SK-N-SH (cell line): ENCODE measurements at regions not wholly inside any gene's neighbourhood (a gene's known extent, or its start where the extent isn't known, plus 50 kb on each side); places are given as distances from the start of the nearest gene placed in this dataset.
"Not testable (repeated sequence)": the region's sequence is repeated elsewhere in the genome, so short reads cannot be mapped to it uniquely, and the experiment has no call there.

Experiments used
- CTCF ChIA-PET: fragments of 300-600, 350-600 bp; formaldehyde crosslinking; extraction: SDS; loops from one replicate; lab custom pipeline; 2021; lab: Yijun Ruan, JAX
- POLR2A ChIA-PET: fragments of 350-600 bp; sonication (Branson Sonifier 250); formaldehyde crosslinking; extraction: SDS; loops from one replicate; lab custom pipeline; 2020; ENCODE audit warnings: antibody characterized with exemption, inconsistent platforms; lab: Yijun Ruan, JAX
- DNase-seq: peaks from one replicate; pipeline ENCODE4 v3.0.0; 2012
- H2AFZ ChIP-seq: fragments of 200-600 bp; sonication (generic); 2 replicates; pipeline ENCODE4 v1.8.1; 2016; ENCODE audit warnings: antibody characterized with exemption, mild to moderate bottlenecking, low read depth
- H3F3A ChIP-seq: fragments of 200-600 bp; sonication (generic); replicated peaks from 2 replicates; pipeline ENCODE3; 2016; ENCODE audit warnings: antibody characterized with exemption, mild to moderate bottlenecking; ENCODE audit not compliant: insufficient read depth
- H3K27ac ChIP-seq, 2 experiments: fragments of 200-500 bp in 1 of 2; fragments of 200-600 bp in 1 of 2; sonication (Bioruptor generic) in 1 of 2; sonication (generic), shearing (Covaris generic) in 1 of 2; 2 replicates each; pipeline versions ENCODE4 v1.5.1 to v1.6.1; 2014 to 2016; ENCODE audit warnings: low read depth in 2 of 2, inconsistent platforms in 1 of 2, low read length in 1 of 2, mild to moderate bottlenecking in 1 of 2, mixed read lengths in 1 of 2
- H3K27me3 ChIP-seq: fragments of 200-600 bp; sonication (generic), shearing (Covaris generic); 2 replicates; pipeline ENCODE4 v1.6.1; 2016; ENCODE audit warnings: mixed run types; ENCODE audit not compliant: insufficient read depth
- H3K36me3 ChIP-seq, 2 experiments: fragments of 200-500 bp in 1 of 2; fragments of 200-600 bp in 1 of 2; sonication (Bioruptor generic) in 1 of 2; sonication (generic) in 1 of 2; replicated peaks in 1 of 2; 2 replicates each; pipeline versions ENCODE3 to v1.5.1; 2014 to 2016; ENCODE audit warnings: low read length in 1 of 2, mild to moderate bottlenecking in 1 of 2; ENCODE audit not compliant: insufficient read depth in 2 of 2, control insufficient read depth in 1 of 2
- H3K4me1 ChIP-seq, 2 experiments: fragments of 200-500 bp in 1 of 2; fragments of 200-600 bp in 1 of 2; sonication (Bioruptor generic) in 1 of 2; sonication (generic), shearing (Covaris generic) in 1 of 2; 2 replicates each; pipeline versions ENCODE4 v1.5.1 to v1.6.1; 2014 to 2016; ENCODE audit warnings: low read depth in 1 of 2, low read length in 1 of 2, mixed run types in 1 of 2; ENCODE audit not compliant: insufficient read depth in 2 of 2, control insufficient read depth in 1 of 2
- H3K4me2 ChIP-seq: fragments of 200-600 bp; sonication (generic), shearing (Covaris generic); 2 replicates; pipeline ENCODE4 v1.6.1; 2017; ENCODE audit warnings: mixed run types
- H3K4me3 ChIP-seq, 2 experiments: fragments of 200-500 bp in 1 of 2; fragments of 200-600 bp in 1 of 2; sonication (Bioruptor generic) in 1 of 2; sonication (generic), shearing (Covaris generic) in 1 of 2; 2 replicates each; pipeline versions ENCODE4 v1.5.1 to v1.8.1; 2014 to 2016; ENCODE audit warnings: low read depth in 2 of 2, inconsistent platforms in 1 of 2, low read length in 1 of 2, mild to moderate bottlenecking in 1 of 2, mixed read lengths in 1 of 2, moderate library complexity in 1 of 2
- H3K79me2 ChIP-seq: fragments of 200-600 bp; sonication (generic); 2 replicates; pipeline ENCODE4 v1.8.1; 2017; ENCODE audit warnings: mild to moderate bottlenecking; ENCODE audit not compliant: insufficient read depth
- H3K9ac ChIP-seq: fragments of 200-600 bp; sonication (generic); 2 replicates; pipeline ENCODE4 v1.6.1; 2017; ENCODE audit warnings: mixed run types
- H3K9me2 ChIP-seq: fragments of 200-600 bp; sonication (generic); 2 replicates; pipeline ENCODE4 v1.6.1; 2017; ENCODE audit warnings: mixed run types
- H3K9me3 ChIP-seq: fragments of 200-600 bp; sonication (generic); 2 replicates; pipeline ENCODE4 v1.6.1; 2017; ENCODE audit warnings: mixed run types, mild to moderate bottlenecking, moderate library complexity
- H4K20me1 ChIP-seq: fragments of 200-600 bp; sonication (generic); 2 replicates; pipeline ENCODE4 v1.6.1; 2017; ENCODE audit warnings: mild to moderate bottlenecking, mixed run types; ENCODE audit not compliant: insufficient read depth
- MEF2A ChIP-seq: IDR thresholded peaks from 2 replicates; pipeline ENCODE4 v1.4.0; 2012; ENCODE audit warnings: low read depth, borderline replicate concordance
- POLR2AphosphoS5 ChIP-seq: IDR thresholded peaks from 2 replicates; pipeline ENCODE4 v1.6.1; 2012; ENCODE audit warnings: low read depth, low read length
- RCOR1 ChIP-seq: fragments of 150-350 bp; IDR thresholded peaks from 2 replicates; pipeline ENCODE4 v1.6.1; 2017; ENCODE audit warnings: antibody characterized with exemption, low read length
- RFX5 ChIP-seq: IDR thresholded peaks from 2 replicates; pipeline ENCODE4 v1.6.1; 2012; ENCODE audit warnings: mild to moderate bottlenecking, improper control_type of control experiment, low read length
- YY1 ChIP-seq: IDR thresholded peaks from 2 replicates; pipeline ENCODE4 v1.4.0; 2012; ENCODE audit warnings: low read depth, mild to moderate bottlenecking
- WGBS: methylation state at CpG from one replicate; pipeline ENCODE4 v1.1.6; 2017; ENCODE audit warnings: low lambda C conversion rate; 5-methylcytosine and 5-hydroxymethylcytosine counted together
- TF ChIP-seq, protein P1 (sequence below): IDR thresholded peaks from 2 replicates; pipeline ENCODE4 v1.4.0; 2012; ENCODE audit warnings: low read depth, borderline replicate concordance

DNA sequence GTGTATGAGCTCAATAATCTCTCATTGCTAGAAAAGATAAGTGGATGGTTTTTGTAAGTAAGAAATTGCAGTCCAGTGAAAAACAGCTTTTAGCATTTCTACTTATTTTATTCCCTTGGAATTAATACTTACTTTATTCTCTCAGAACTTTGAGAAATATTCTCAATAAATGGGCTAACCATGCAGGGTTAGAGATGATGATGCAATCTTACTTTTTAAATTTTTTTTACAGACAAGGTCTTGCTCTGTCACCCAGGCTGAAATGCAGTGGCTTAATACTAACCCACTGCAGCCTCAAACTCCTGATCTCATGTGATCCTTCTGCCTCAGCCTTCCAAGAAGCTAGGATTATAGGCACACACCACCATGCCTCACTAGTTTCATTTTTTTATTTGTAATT is 440.8 kb upstream of the ZP4 start (continued):
- no peak for TF ChIP-seq YY1

- ChIA-PET CTCF (no interaction called here), POLR2A (no interaction called here)
- no peak for DNase-seq
- H3K79me2 ChIP-seq, result no peaks in the 10 kb centered on the region
- H3F3A ChIP-seq, result no peaks in the 10 kb centered on the region
- no peaks in the 10 kb centered on the region for H3K36me3 ChIP-seq
- H2AFZ ChIP-seq, result no peak overlapping the region
- H3K9me3 ChIP-seq, result no peaks in the 10 kb centered on the region
- no peak for TF ChIP-seq POLR2AphosphoS5
- no peak for TF ChIP-seq MEF2A
- TF ChIP-seq RFX5, result no peak
- TF ChIP-seq RCOR1, result no peak
- TF ChIP-seq, protein P1, sequence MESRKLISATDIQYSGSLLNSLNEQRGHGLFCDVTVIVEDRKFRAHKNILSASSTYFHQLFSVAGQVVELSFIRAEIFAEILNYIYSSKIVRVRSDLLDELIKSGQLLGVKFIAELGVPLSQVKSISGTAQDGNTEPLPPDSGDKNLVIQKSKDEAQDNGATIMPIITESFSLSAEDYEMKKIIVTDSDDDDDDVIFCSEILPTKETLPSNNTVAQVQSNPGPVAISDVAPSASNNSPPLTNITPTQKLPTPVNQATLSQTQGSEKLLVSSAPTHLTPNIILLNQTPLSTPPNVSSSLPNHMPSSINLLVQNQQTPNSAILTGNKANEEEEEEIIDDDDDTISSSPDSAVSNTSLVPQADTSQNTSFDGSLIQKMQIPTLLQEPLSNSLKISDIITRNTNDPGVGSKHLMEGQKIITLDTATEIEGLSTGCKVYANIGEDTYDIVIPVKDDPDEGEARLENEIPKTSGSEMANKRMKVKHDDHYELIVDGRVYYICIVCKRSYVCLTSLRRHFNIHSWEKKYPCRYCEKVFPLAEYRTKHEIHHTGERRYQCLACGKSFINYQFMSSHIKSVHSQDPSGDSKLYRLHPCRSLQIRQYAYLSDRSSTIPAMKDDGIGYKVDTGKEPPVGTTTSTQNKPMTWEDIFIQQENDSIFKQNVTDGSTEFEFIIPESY, result no peak
- TF ChIP-seq YY1, result no peak
- H3K4me1 ChIP-seq, result no peaks in the 10 kb centered on the region; a peak in 1 of 4 replicates
- H3K27me3 ChIP-seq, result no peaks in the 10 kb centered on the region
- H3K4me3 ChIP-seq, result no peak overlapping the region
- no peaks in the 10 kb centered on the region for H4K20me1 ChIP-seq
- no peaks in the 10 kb centered on the region for H3K9me2 ChIP-seq
- 30% methylated on average over 1 of the region's 1 CpG for WGBS
- no peak overlapping the region for H3K9ac ChIP-seq
- no peak overlapping the region for H3K4me2 ChIP-seq
- no peak overlapping the region for H3K27ac ChIP-seq
Observed at GRCh38 chr1:238329671-238330070, 438.9 kb upstream of the ZP4 start.

DNA sequence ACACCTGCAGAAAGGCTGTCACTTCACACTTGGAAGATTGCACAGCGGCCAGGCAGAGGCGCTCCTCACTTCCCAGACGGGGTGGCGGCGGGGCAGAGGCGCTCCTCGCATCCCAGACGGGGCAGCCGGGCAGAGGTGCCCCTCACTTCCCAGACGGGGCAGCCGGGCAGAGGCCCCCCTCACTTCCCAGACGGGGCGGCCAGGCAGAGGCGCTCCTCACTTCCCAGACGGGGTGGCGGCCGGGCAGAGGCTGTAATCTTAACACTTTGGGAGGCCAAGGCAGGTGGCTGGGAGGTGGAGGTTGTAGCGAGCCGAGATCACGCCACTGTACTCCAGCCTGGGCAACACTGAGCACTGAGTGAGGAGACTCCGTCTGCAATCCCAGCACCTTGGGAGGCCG is 436.3 kb upstream of the ZP4 start:
- H3K9me2 ChIP-seq, H3K79me2 ChIP-seq, H2AFZ ChIP-seq, H3K4me1 ChIP-seq, DNase-seq, H3K36me3 ChIP-seq, H3K4me2 ChIP-seq, H4K20me1 ChIP-seq, H3K4me3 ChIP-seq, H3K9me3 ChIP-seq, H3F3A ChIP-seq, POLR2A ChIA-PET, H3K27ac ChIP-seq, H3K9ac ChIP-seq, H3K27me3 ChIP-seq: not testable (repeated sequence)
- CTCF ChIA-PET, result interaction anchor here (0.9 kb wide), 1 partner anchor 243 kb away, joined by 3 read pairs; no protein-coding TSS in a partner anchor
- WGBS, result 84% methylated on average over 14 of the region's 22 CpGs

DNA sequence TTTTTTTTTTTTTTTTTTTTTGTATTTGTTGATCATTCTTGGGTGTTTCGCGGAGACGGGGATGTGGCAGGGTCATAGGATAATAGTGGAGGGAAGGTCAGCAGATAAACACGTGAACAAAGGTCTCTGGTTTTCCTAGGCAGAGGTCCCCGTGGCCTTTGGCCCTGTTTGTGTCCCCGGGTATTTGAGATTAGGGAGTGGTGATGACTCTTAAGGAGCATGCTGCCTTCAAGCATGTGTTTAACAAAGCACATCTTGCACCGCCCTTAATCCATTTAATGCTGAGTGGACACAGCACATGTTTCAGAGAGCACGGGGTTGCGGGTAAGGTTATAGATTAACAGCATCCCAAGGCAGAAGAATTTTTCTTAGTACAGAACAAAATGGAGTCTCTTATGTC is 435.8 kb upstream of the ZP4 start:
- H3K4me3 ChIP-seq, H3K4me2 ChIP-seq, POLR2A ChIA-PET, H3K4me1 ChIP-seq, H3K27ac ChIP-seq, H3K36me3 ChIP-seq, H2AFZ ChIP-seq, H3K27me3 ChIP-seq, DNase-seq, H3K9ac ChIP-seq, H3F3A ChIP-seq, H3K9me2 ChIP-seq, H4K20me1 ChIP-seq, H3K79me2 ChIP-seq, H3K9me3 ChIP-seq: not testable (repeated sequence)
- WGBS, result 68% methylated on average over 9 of the region's 9 CpGs
- CTCF ChIA-PET, result interaction anchor here (0.9 kb wide), 1 partner anchor 243 kb away, joined by 3 read pairs; no protein-coding TSS in a partner anchor
